GM23248 (cell line): ENCODE measurements at regions not wholly inside any gene's neighbourhood (a gene's known extent, or its start where the extent isn't known, plus 50 kb on each side); places are given as distances from the start of the nearest gene placed in this dataset.

Experiments used
- EZH2 ChIP-seq: fragments of 200-600 bp; sonication (generic); IDR thresholded peaks from 2 replicates; pipeline ENCODE4 v1.6.1; 2018; ENCODE audit warnings: antibody characterized with exemption, mild to moderate bottlenecking; ENCODE audit not compliant: insufficient read depth, poor library complexity, severe bottlenecking
- EZH2phosphoT487 ChIP-seq: fragments of 200-600 bp; sonication (generic); IDR thresholded peaks from 2 replicates; pipeline ENCODE4 v1.6.1; 2018; ENCODE audit warnings: antibody characterized with exemption, moderate library complexity, mild to moderate bottlenecking, low read depth; ENCODE audit not compliant: insufficient read depth

DNA sequence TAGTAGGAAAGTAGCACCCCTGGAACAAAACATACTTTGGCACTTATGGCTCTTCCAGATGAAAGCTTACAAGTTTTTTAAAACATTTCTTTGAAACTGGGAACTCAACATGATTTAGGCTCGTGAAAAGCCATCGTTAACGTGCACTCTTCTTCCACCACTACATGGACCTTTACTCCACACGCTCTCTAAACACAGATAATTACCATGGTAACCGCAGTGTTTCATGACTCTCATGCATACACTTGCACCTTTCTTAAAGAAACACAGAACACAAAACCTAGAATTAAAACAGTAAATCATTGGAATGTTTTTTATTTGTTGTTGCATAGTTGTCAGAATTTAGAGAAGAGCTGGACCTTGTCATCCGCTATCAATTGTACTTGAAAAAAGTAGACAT lies 154.3 kb downstream of the FGF9 start:
- TF ChIP-seq EZH2phosphoT487 (no peak), EZH2 (no peak)
